ENCODE measurements at regions not wholly inside any gene's neighbourhood (a gene's known extent, or its start where the extent isn't known, plus 50 kb on each side); places are given as distances from the start of the nearest gene placed in this dataset.

GRCh38 chr21:16199539-16199938 is 469.8 kb downstream of the USP25 start:
- TF ChIP-seq POLR2AphosphoS5 (IDR thresholded peaks at IDR 0.05; ENCODE audit: low read depth, low read length): no peak
- no peak for TF ChIP-seq POLR2A (IDR thresholded peaks at IDR 0.05; ENCODE audit: low read depth, low read length)
- TF ChIP-seq TAF1 (IDR thresholded peaks at IDR 0.05; ENCODE audit: borderline replicate concordance, low read depth, low read length): no peak

All from GM12892 (cell line).